SK-N-SH treated with all-trans-retinoic acid at 6 μM for 48 hours (cell line): ENCODE measurements at regions not wholly inside any gene's neighbourhood (a gene's known extent, or its start where the extent isn't known, plus 50 kb on each side); places are given as distances from the start of the nearest gene placed in this dataset.
"Not testable (repeated sequence)": the region's sequence is repeated elsewhere in the genome, so short reads cannot be mapped to it uniquely, and the experiment has no call there.

Source experiments
- ATAC-seq: fragments of 200-7000 bp; cut with Tn5 transposase; 3 replicates; pipeline ENCODE4 v1.9.1; 2020; ENCODE audit warnings: mild to moderate bottlenecking, moderate library complexity
- ARNTL ChIP-seq: fragments of 450-650 bp; formaldehyde crosslinking; IDR thresholded peaks from 2 replicates; pipeline ENCODE4 v1.5.0; 2020; ENCODE audit warnings: low read depth, mild to moderate bottlenecking, moderate library complexity, borderline replicate concordance
- BACH2 ChIP-seq: fragments of 250-450 bp; sonication (Bioruptor Pico); IDR thresholded peaks from 2 replicates; pipeline ENCODE4 v1.9.0; 2021; ENCODE audit warnings: mild to moderate bottlenecking, borderline replicate concordance
- CREB5 ChIP-seq: fragments of 250-450 bp; sonication (Bioruptor Pico); IDR thresholded peaks from 2 replicates; pipeline ENCODE4 v1.5.1; 2020; ENCODE audit warnings: low read depth, mild to moderate bottlenecking, moderate library complexity
- CSDC2 ChIP-seq: fragments of 250-450 bp; sonication (Bioruptor Pico); IDR thresholded peaks from 2 replicates; pipeline ENCODE4 v1.5.0; 2020; ENCODE audit warnings: mild to moderate bottlenecking, moderate library complexity
- ESRRG ChIP-seq: fragments of 250-450 bp; sonication (Bioruptor Pico); IDR thresholded peaks from 2 replicates; pipeline ENCODE4 v1.6.1; 2021; ENCODE audit warnings: mild to moderate bottlenecking
- GLIS3 ChIP-seq: fragments of 250-450 bp; sonication (Bioruptor Pico); IDR thresholded peaks from 2 replicates; pipeline ENCODE4 v1.5.0; 2020; ENCODE audit warnings: mild to moderate bottlenecking, moderate library complexity
- ISL1 ChIP-seq: fragments of 250-450 bp; sonication (Bioruptor Pico); IDR thresholded peaks from 2 replicates; pipeline ENCODE4 v2.1.2; 2022; ENCODE audit warnings: mild to moderate bottlenecking, moderate library complexity
- OSR1 ChIP-seq: fragments of 250-450 bp; sonication (Bioruptor Pico); IDR thresholded peaks from 2 replicates; pipeline ENCODE4 v1.8.0; 2022; ENCODE audit warnings: moderate library complexity, mild to moderate bottlenecking, inconsistent platforms
- POU6F1 ChIP-seq: fragments of 250-450 bp; sonication (Bioruptor Pico); IDR thresholded peaks from 2 replicates; pipeline ENCODE4 v1.8.0; 2021; ENCODE audit warnings: low read depth, mild to moderate bottlenecking, moderate library complexity, borderline replicate concordance
- PPARA ChIP-seq: fragments of 250-450 bp; sonication (Bioruptor Pico); IDR thresholded peaks from 2 replicates; pipeline ENCODE4 v1.5.0; 2020; ENCODE audit warnings: mild to moderate bottlenecking, borderline replicate concordance
- RARB ChIP-seq: fragments of 250-450 bp; sonication (Bioruptor Pico); IDR thresholded peaks from 2 replicates; pipeline ENCODE4 v1.8.0; 2021; ENCODE audit warnings: mild to moderate bottlenecking, moderate library complexity
- SNAI2 ChIP-seq: fragments of 250-450 bp; sonication (Bioruptor Pico); IDR thresholded peaks from 2 replicates; pipeline ENCODE4 v1.5.0; 2020; ENCODE audit warnings: mild to moderate bottlenecking, moderate library complexity
- TCF4 ChIP-seq: fragments of 250-450 bp; sonication (Bioruptor Pico); IDR thresholded peaks from 2 replicates; pipeline ENCODE4 v1.8.0; 2021; ENCODE audit warnings: mild to moderate bottlenecking, moderate library complexity, borderline replicate concordance
- TOX ChIP-seq: fragments of 250-450 bp; sonication (Bioruptor Pico); IDR thresholded peaks from 2 replicates; pipeline ENCODE4 v1.8.0; 2021; ENCODE audit warnings: mild to moderate bottlenecking, moderate library complexity, borderline replicate concordance
- TSHZ2 ChIP-seq: fragments of 250-450 bp; sonication (Bioruptor Pico); IDR thresholded peaks from 2 replicates; pipeline ENCODE4 v1.5.0; 2020; ENCODE audit warnings: mild to moderate bottlenecking, moderate library complexity
- ZC3H10 ChIP-seq: fragments of 250-450 bp; sonication (Bioruptor Pico); IDR thresholded peaks from 2 replicates; pipeline ENCODE4 v1.5.1; 2021; ENCODE audit warnings: mild to moderate bottlenecking, moderate library complexity
- ZFP3 ChIP-seq: fragments of 250-450 bp; sonication (Bioruptor Pico); IDR thresholded peaks from 2 replicates; pipeline ENCODE4 v1.5.0; 2020; ENCODE audit warnings: mild to moderate bottlenecking, moderate library complexity
- ZFP30 ChIP-seq: fragments of 450-650 bp; formaldehyde crosslinking; IDR thresholded peaks from 2 replicates; pipeline ENCODE4 v1.5.0; 2022; ENCODE audit warnings: mild to moderate bottlenecking, moderate library complexity
- ZNF565 ChIP-seq: fragments of 450-650 bp; formaldehyde crosslinking; conservative IDR thresholded peaks from 2 replicates; pipeline ENCODE4 v1.5.0; 2020; ENCODE audit warnings: low read depth, mild to moderate bottlenecking, moderate library complexity
- ZNF70 ChIP-seq: fragments of 450-650 bp; formaldehyde crosslinking; IDR thresholded peaks from 2 replicates; pipeline ENCODE4 v1.5.0; 2020; ENCODE audit warnings: mild to moderate bottlenecking, moderate library complexity
- ZNF8 ChIP-seq: fragments of 450-650 bp; formaldehyde crosslinking; IDR thresholded peaks from 2 replicates; pipeline ENCODE4 v1.5.0; 2020; ENCODE audit warnings: mild to moderate bottlenecking, moderate library complexity

- TF ChIP-seq ZNF70 (CRISPR knock-in tag): no peak
- TF ChIP-seq, all 23 proteins: peak for 0
Measured at GRCh38 chr4:159594576-159594975, 491.7 kb downstream of the RAPGEF2 start (continued).

GRCh38 chr4:159595101-159595500 is 492.2 kb downstream of the RAPGEF2 start:
- not testable (repeated sequence) for ATAC-seq

GRCh38 chr4:159598602-159599001 is 495.7 kb downstream of the RAPGEF2 start:
- no peak for TF ChIP-seq CREB5
- TF ChIP-seq POU6F1 (CRISPR knock-in tag): no peak
- no peak for TF ChIP-seq ESRRG (CRISPR knock-in tag)
- TF ChIP-seq ZNF8 (CRISPR knock-in tag): no peak
- no peak for TF ChIP-seq PPARA (CRISPR knock-in tag)
- no peak for TF ChIP-seq ARNTL (CRISPR knock-in tag)
- TF ChIP-seq BACH2: no peak
- TF ChIP-seq ISL1 (CRISPR knock-in tag): no peak
- no peak for TF ChIP-seq TCF4 (CRISPR knock-in tag)
- TF ChIP-seq ZC3H10 (CRISPR knock-in tag): no peak
- TF ChIP-seq ZNF565: no peak
- TF ChIP-seq, all 23 proteins: peak for 0
- no peak for ATAC-seq

GRCh38 chr4:159600061-159600460 is 497.2 kb downstream of the RAPGEF2 start:
- no peak for ATAC-seq
- TF ChIP-seq ZFP30 (CRISPR knock-in tag) (no peak), ISL1 (CRISPR knock-in tag) (no peak), SNAI2 (CRISPR knock-in tag) (no peak), ZNF8 (CRISPR knock-in tag) (no peak), ZFP3 (CRISPR knock-in tag) (no peak), ZNF565 (no peak), OSR1 (CRISPR knock-in tag) (no peak), CSDC2 (no peak), GLIS3 (CRISPR knock-in tag) (no peak)

- no peak for ATAC-seq
- TF ChIP-seq TSHZ2 (CRISPR knock-in tag): no peak
- no peak for TF ChIP-seq SNAI2 (CRISPR knock-in tag)
- no peak for TF ChIP-seq ZFP30 (CRISPR knock-in tag)
- no peak for TF ChIP-seq RARB (CRISPR knock-in tag)
- TF ChIP-seq GLIS3 (CRISPR knock-in tag): no peak
Measured at GRCh38 chr4:159604781-159605180, 501.9 kb downstream of the RAPGEF2 start.

- no peak for ATAC-seq
- TF ChIP-seq ARNTL (CRISPR knock-in tag): no peak
- TF ChIP-seq CSDC2: no peak
- no peak for TF ChIP-seq ZNF70 (CRISPR knock-in tag)
- no peak for TF ChIP-seq ISL1 (CRISPR knock-in tag)
- no peak for TF ChIP-seq ZC3H10 (CRISPR knock-in tag)
- no peak for TF ChIP-seq ZFP3 (CRISPR knock-in tag)
- TF ChIP-seq TSHZ2 (CRISPR knock-in tag): no peak
- no peak for TF ChIP-seq ZFP30 (CRISPR knock-in tag)
- TF ChIP-seq ZNF8 (CRISPR knock-in tag): no peak
- no peak for TF ChIP-seq BACH2
- no peak for TF ChIP-seq POU6F1 (CRISPR knock-in tag)
- no peak for TF ChIP-seq ESRRG (CRISPR knock-in tag)
- TF ChIP-seq RARB (CRISPR knock-in tag): no peak
- TF ChIP-seq TOX (CRISPR knock-in tag): no peak
- TF ChIP-seq TCF4 (CRISPR knock-in tag): no peak
Measured at GRCh38 chr4:159606835-159607234, 504.0 kb downstream of the RAPGEF2 start.
